ENCODE measurements at regions not wholly inside any gene's neighbourhood (a gene's known extent, or its start where the extent isn't known, plus 50 kb on each side); places are given as distances from the start of the nearest gene placed in this dataset.
A peak's percentile ranks its signal among the peaks of the same experiment; 100 is the strongest.

- Mint-ChIP-seq H3K4me1 (peaks cover 9% of the 10 kb centered on the region), H3K9me3 (no peaks in the 10 kb centered on the region), H3K36me3 (ENCODE audit: low read depth) (no peaks in the 10 kb centered on the region), H3K27me3 (ENCODE audit: low read depth, poor library complexity) (peaks cover 1% of the 10 kb centered on the region), H3K4me3 (no peak overlapping the region), H3K27ac (no peak overlapping the region)
- no peak for DNase-seq
- no peak for TF ChIP-seq CTCF (IDR thresholded peaks at IDR 0.05)
Observed at GRCh38 chr14:62159314-62159713, 397.1 kb downstream of the SNAPC1 start.

- peak; percentile 28 for DNase-seq
- H3K4me3 Mint-ChIP-seq: no peak overlapping the region
- TF ChIP-seq CTCF (IDR thresholded peaks at IDR 0.05): peak; percentile 81
- no peak overlapping the region for H3K27ac Mint-ChIP-seq
- H3K9me3 Mint-ChIP-seq: no peaks in the 10 kb centered on the region
- H3K27me3 Mint-ChIP-seq (ENCODE audit: low read depth, poor library complexity): peaks cover 3% of the 10 kb centered on the region
- H3K36me3 Mint-ChIP-seq (ENCODE audit: low read depth): no peaks in the 10 kb centered on the region
- H3K4me1 Mint-ChIP-seq: peaks cover 3% of the 10 kb centered on the region
Observed at GRCh38 chr14:62162998-62163589, 400.9 kb downstream of the SNAPC1 start.

DNA sequence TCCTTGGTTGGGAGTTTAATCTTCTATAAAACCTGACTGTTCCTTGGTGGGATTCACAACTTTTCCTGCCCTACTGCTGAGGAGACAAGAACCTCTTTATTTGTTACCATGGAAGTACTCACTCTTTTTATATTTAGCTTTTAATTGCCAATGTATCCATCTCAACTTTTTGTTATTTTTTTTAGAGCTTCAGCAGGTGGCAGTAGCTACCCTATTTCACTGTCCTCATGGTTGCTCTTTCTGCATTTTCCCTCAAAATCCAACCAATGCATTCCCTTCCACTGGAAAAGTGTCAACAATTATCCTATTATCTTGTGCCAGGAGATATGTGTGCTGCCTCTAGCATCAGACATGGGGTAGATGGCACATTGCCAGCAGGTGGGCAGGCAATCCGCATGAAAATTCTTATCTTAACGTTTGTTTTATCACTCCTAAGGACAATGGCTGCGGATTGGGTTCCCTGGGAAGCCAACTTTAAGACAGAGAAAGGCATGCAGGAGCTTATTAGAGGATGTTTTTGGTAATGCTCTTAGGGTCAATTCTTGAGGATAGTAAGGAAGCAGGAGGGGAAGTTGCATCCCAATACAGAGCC, 406.4 kb downstream of the SNAPC1 start:
- Mint-ChIP-seq H3K27ac (no peak overlapping the region), H3K4me3 (no peak overlapping the region), H3K36me3 (ENCODE audit: low read depth) (no peaks in the 10 kb centered on the region), H3K4me1 (no peaks in the 10 kb centered on the region), H3K9me3 (no peaks in the 10 kb centered on the region), H3K27me3 (ENCODE audit: low read depth, poor library complexity) (peaks cover 3% of the 10 kb centered on the region)
- DNase-seq: no peak
- no peak for TF ChIP-seq CTCF (IDR thresholded peaks at IDR 0.05)

- Mint-ChIP-seq H3K9me3 (peaks cover 13% of the 10 kb centered on the region), H3K4me1 (peaks cover 4% of the 10 kb centered on the region), H3K27ac (no peak overlapping the region), H3K4me3 (no peak overlapping the region), H3K36me3 (ENCODE audit: low read depth) (peaks cover 4% of the 10 kb centered on the region), H3K27me3 (ENCODE audit: low read depth, poor library complexity) (peaks cover 2% of the 10 kb centered on the region)
- DNase-seq: peak; percentile 55
- TF ChIP-seq CTCF (IDR thresholded peaks at IDR 0.05): peak; percentile 66
Observed at GRCh38 chr14:62179367-62180018, 417.3 kb downstream of the SNAPC1 start.

- Mint-ChIP-seq H3K36me3 (ENCODE audit: low read depth) (peaks cover 4% of the 10 kb centered on the region), H3K4me3 (no peak overlapping the region), H3K27ac (no peak overlapping the region), H3K27me3 (ENCODE audit: low read depth, poor library complexity) (no peaks in the 10 kb centered on the region), H3K9me3 (peaks cover 5% of the 10 kb centered on the region), H3K4me1 (peaks cover 4% of the 10 kb centered on the region)
- no peak for TF ChIP-seq CTCF (IDR thresholded peaks at IDR 0.05)
- DNase-seq: no peak
Observed at GRCh38 chr14:62181591-62181990, 419.4 kb downstream of the SNAPC1 start.
